WI38 (cell line): ENCODE measurements at regions not wholly inside any gene's neighbourhood (a gene's known extent, or its start where the extent isn't known, plus 50 kb on each side); places are given as distances from the start of the nearest gene placed in this dataset.

ENCODE experiments used
- H3K4me3 ChIP-seq: 2 replicates; pipeline ENCODE4 v1.5.1; 2011; ENCODE audit warnings: low read depth, mild to moderate bottlenecking, control low read depth, low read length
- TF ChIP-seq, protein P1 (sequence below): IDR thresholded peaks from 2 replicates; pipeline ENCODE4 v1.5.1; 2012; ENCODE audit warnings: low read depth, mild to moderate bottlenecking, control low read depth, low read length

DNA sequence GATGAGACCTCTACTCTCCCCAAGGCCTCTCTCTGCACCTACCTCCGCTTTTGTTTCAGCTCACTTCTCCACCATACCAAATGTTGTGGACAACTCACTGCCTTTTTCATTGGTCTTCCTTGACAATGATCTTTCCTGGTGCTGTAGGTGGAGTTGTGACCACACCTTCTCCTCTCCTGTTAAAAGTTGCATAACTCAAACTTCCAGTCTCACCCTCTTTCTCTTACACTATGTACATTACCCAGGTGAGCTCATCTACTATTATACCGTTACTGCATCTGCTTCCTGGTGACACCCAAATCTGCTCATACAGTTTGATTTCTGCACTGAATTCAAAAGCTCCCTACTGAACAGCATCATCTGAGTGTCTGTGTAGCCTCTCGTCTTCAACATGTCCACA, 542.8 kb downstream of the GALC start:
- H3K4me3 ChIP-seq: no peak overlapping the region
- TF ChIP-seq, protein P1, sequence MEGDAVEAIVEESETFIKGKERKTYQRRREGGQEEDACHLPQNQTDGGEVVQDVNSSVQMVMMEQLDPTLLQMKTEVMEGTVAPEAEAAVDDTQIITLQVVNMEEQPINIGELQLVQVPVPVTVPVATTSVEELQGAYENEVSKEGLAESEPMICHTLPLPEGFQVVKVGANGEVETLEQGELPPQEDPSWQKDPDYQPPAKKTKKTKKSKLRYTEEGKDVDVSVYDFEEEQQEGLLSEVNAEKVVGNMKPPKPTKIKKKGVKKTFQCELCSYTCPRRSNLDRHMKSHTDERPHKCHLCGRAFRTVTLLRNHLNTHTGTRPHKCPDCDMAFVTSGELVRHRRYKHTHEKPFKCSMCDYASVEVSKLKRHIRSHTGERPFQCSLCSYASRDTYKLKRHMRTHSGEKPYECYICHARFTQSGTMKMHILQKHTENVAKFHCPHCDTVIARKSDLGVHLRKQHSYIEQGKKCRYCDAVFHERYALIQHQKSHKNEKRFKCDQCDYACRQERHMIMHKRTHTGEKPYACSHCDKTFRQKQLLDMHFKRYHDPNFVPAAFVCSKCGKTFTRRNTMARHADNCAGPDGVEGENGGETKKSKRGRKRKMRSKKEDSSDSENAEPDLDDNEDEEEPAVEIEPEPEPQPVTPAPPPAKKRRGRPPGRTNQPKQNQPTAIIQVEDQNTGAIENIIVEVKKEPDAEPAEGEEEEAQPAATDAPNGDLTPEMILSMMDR: no peak

DNA sequence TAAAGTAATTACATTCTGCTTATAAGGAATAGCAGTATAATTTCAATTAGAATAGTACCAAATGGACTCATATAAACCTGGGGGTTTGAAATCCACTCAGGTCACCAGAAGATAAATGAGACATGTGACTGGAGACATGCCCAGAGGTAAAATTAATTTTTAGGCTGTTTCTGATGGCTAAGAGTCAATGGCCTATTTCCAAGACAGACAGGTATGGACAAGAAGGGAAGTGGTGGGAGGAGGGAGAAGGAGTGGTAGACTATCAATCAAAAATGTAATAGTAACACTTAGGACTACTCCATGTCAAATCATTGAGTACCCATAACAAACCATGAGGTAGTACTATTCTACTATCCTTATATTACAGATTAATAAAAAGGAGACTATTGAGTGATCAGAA, 544.0 kb downstream of the GALC start:
- TF ChIP-seq, protein P1: no peak
- H3K4me3 ChIP-seq: no peak overlapping the region

DNA sequence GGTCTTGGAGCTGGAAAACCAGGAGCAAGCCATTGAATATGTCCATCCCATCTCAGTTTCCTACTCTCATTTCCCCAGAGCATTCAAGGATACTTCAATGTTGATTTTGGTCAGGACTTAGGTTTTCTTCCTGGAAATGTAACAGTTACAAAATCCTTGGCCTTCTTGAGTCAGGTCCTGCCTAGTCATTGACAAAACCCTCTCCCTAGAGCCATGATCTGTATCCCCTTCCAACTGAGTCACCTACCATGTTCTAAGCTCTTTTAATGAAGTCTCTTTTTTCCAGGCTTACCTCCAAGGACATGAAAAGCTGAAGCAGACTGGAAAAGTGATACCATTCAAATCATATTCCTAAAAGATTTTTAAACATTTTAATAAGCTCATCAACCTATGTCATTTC, 549.2 kb downstream of the GALC start:
- TF ChIP-seq, protein P1: no peak
- H3K4me3 ChIP-seq: no peak overlapping the region

DNA sequence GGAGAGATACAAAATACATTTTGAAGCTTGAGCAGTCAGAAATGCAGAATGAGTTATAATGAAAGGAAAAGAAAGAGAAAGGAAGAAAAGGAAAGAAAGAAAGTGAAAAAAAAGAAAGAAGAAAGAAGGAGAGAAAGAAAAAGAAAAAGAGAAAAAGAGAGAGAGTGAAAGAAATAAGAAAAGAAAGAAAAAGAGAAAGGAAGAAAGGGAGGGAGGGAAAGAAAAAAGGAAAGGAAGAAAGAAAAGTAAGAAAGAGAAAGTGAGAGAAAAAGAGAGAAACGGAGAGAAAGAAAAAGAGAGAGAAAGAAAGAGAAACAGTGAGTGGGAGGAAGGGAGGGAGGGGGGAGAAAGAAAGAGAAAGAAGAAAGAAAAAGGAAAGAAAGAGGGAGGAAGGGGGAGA, 549.9 kb downstream of the GALC start:
- H3K4me3 ChIP-seq: no peak overlapping the region
- TF ChIP-seq, protein P1: no peak

DNA sequence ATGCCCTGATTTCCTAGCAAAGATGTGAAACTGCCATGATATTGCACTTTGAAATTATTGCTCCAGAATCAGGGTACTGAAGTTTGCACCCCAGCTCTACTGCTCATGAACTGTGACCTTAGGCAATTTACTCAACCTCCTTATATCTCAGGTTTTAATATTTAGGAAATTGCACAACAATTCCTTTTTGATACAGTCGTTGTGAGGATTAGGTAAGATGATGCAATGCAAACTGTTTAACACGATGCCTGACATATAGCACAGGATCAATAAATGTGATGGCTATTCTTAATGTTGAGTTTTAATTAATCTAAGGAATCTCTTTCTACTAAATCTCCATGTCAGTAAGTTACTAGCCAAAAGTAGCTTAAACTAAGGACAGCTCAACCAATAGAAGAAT, 555.8 kb downstream of the GALC start:
- no peak overlapping the region for H3K4me3 ChIP-seq
- TF ChIP-seq, protein P1: no peak

DNA sequence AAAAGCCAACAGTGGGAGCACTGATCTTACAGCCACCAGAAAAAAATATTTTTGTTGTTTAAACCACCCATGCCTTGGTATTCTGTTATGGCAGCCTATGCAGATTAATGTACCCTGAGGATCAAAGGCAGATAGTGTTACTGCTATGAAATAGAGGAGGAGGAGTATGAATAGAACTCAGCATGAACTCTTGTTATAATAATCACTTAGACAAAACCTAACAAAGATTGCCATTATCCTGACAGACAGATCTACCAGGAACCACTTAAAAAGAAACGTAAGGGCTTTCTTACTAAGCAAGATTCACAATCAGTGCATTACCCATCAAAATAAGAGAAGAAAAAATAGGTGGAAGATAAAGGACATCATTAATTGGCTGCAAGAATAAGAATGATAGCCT, 558.3 kb downstream of the GALC start:
- TF ChIP-seq, protein P1: no peak

DNA sequence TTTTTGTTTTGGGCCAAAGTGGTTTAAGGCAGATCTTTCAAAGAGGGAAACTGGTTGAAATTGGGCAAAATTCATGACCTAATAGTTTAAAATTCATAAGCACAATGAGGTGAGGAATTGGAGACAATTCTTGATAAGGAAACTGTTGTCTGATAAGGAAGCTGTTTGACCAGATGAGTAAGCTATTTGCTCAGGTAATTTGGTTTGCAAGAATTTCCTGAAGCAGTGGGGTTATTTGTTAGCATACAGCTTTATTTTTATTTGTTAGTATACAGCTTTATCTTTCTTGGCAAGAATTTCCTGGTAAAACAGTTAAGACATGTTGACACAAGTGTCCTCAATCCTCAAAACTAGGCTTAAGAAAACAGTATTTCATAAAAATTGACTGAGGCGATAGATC, 559.0 kb downstream of the GALC start:
- TF ChIP-seq, protein P1: no peak
- H3K4me3 ChIP-seq: no peak overlapping the region

More for the DNA sequence above, 558.3 kb downstream of the GALC start:
- H3K4me3 ChIP-seq: no peak overlapping the region

DNA sequence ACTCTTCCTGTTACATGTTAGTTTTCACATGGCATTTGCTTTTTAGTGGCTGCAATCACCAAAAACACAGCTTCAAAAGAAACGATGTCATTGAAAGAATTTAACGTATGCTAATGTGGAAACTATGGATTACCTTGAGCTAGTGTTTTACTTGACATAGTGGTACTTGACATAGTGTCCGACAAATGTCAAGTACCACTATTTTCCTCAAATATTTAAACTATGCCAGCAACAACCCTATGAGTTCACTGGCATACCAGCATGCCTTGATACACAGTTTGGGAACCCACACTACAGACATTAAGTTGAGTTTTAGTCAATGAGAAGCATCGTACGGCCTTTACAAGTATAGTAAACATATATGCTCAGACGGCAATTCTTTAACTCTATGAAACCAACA, 560.3 kb downstream of the GALC start:
- no peak overlapping the region for H3K4me3 ChIP-seq
- TF ChIP-seq, protein P1: no peak
